ENCODE measurements at regions not wholly inside any gene's neighbourhood (a gene's known extent, or its start where the extent isn't known, plus 50 kb on each side); places are given as distances from the start of the nearest gene placed in this dataset.
"Not testable (repeated sequence)": the region's sequence is repeated elsewhere in the genome, so short reads cannot be mapped to it uniquely, and the experiment has no call there.

GRCh38 chr14:43669355-43669754, 837.7 kb downstream of the FSCB start:
- DNase-seq (ENCODE audit: low spot score): no peak
- no peak for TF ChIP-seq CTCF (IDR thresholded peaks at IDR 0.05; ENCODE audit: borderline replicate concordance, control extremely low read depth, extremely low read depth, insufficient read depth, missing control alignments)
- in situ Hi-C loops (cut with MboI; ENCODE audit: low sequenced_read_pairs, unreplicated experiment): no loop called here

DNA sequence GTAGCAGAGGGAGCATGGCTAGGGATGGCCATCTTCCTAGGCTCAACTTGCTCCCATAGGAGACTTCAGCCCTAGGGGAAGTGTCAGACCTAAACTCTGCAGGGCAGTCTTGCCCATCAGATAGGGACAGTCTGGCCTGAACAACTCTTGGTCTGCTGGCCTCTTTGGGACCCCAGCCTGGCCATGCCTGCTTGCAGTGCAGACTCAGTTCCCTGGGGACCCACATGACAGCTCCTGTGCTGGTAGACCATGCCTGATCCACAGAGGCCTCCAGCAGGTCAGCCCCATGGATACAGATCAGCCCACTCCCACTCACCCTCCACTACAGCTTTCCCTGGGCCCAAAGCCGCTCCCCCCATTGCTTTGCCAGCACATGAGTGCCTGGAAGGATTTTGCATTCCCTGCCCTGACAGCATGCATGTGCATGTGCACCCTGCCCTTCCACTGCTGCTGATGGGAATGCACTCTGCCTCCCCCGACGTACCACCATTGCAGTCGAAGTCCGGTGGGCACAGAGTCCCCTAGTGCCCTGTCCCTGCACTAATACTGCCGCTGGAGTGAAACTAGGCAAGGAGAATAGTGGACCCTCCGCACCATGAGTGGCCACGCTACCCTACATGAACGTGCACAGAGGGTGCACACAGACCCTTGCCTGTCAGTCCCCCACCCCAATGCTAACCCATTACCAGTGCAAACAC, 841.4 kb downstream of the FSCB start:
- no peak for TF ChIP-seq CTCF (IDR thresholded peaks at IDR 0.05; ENCODE audit: borderline replicate concordance, control extremely low read depth, extremely low read depth, insufficient read depth, missing control alignments)
- in situ Hi-C loops (cut with MboI; ENCODE audit: low sequenced_read_pairs, unreplicated experiment): no loop called here
- no peak for DNase-seq (ENCODE audit: low spot score)

- in situ Hi-C loops (cut with MboI; ENCODE audit: low sequenced_read_pairs, unreplicated experiment); DNase-seq (ENCODE audit: low spot score): not testable (repeated sequence)
Measured at GRCh38 chr14:43655194-43655593, 851.9 kb downstream of the FSCB start.

DNA sequence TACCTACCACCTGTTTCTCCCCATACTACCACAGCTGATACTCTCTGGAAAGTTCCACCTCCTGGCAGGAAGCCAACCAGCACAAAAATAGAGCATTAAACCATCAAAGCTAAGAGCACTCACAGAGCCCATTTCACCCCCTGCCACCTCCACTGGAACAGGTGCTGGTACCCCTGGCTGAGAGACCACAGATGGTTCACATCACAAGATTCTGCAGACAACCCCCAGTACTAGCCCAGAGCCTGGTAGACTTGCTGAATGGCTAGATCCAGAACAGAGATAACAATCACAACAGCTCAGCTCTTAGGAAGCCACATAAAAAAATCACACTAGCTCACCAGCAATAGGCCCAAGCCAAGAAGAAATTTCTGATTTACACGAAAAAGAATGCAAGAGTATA, 855.2 kb downstream of the FSCB start:
- no peak for TF ChIP-seq CTCF (IDR thresholded peaks at IDR 0.05; ENCODE audit: borderline replicate concordance, control extremely low read depth, extremely low read depth, insufficient read depth, missing control alignments)
- in situ Hi-C loops (cut with MboI; ENCODE audit: low sequenced_read_pairs, unreplicated experiment): no loop called here
- no peak for DNase-seq (ENCODE audit: low spot score)

GRCh38 chr14:43651185-43651787, 855.8 kb downstream of the FSCB start:
- in situ Hi-C loops (cut with MboI; ENCODE audit: low sequenced_read_pairs, unreplicated experiment): no loop called here
- DNase-seq (ENCODE audit: low spot score): no peak
- no peak for TF ChIP-seq CTCF (IDR thresholded peaks at IDR 0.05; ENCODE audit: borderline replicate concordance, control extremely low read depth, extremely low read depth, insufficient read depth, missing control alignments)

- DNase-seq (ENCODE audit: low spot score): no peak
- in situ Hi-C loops (cut with MboI; ENCODE audit: low sequenced_read_pairs, unreplicated experiment): no loop called here
- TF ChIP-seq CTCF (IDR thresholded peaks at IDR 0.05; ENCODE audit: borderline replicate concordance, control extremely low read depth, extremely low read depth, insufficient read depth, missing control alignments): no peak
Measured at GRCh38 chr14:43649508-43649907, 857.6 kb downstream of the FSCB start.

DNA sequence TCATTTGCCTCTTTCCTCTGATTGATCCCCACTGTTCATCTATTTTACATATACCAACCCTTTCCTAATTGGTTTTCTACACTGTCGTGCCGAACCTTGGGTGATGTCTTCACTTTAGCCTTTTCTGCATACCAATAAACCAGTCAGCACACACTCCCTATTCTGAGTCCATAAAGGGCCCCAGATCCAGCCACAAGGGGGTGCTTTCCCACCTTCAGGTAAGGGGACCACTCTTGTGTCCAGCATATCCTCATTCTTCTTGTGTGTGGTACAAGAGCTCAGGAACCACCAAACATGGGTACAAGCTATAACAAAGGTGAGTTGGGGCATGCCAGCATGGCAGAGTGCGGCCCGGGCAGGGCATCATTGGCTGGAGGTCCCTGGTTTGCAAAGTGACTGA, 859.8 kb downstream of the FSCB start:
- in situ Hi-C loops (cut with MboI; ENCODE audit: low sequenced_read_pairs, unreplicated experiment): no loop called here
- no peak for DNase-seq (ENCODE audit: low spot score)
- TF ChIP-seq CTCF (IDR thresholded peaks at IDR 0.05; ENCODE audit: borderline replicate concordance, control extremely low read depth, extremely low read depth, insufficient read depth, missing control alignments): no peak

Measured in GM13976 (cell line).